Mucosa of descending colon (tissue), 3 donors: ENCODE measurements at regions not wholly inside any gene's neighbourhood (a gene's known extent, or its start where the extent isn't known, plus 50 kb on each side); places are given as distances from the start of the nearest gene placed in this dataset.

ENCODE experiments used
- ATAC-seq: fragments of 200-7000 bp; cut with Tn5 transposase; one replicate; pipeline ENCODE4 v1.9.1; 2020; ENCODE audit warnings: mild to moderate bottlenecking, moderate library complexity
- DNase-seq, 3 donors: peaks; one replicate each; pipeline ENCODE4 v3.0.0-alpha.2; 2020
- H3K36me3 ChIP-seq: fragments of 200-600 bp; one replicate; pipeline ENCODE4 v1.8.0; 2021; ENCODE audit warnings: low read depth, mild to moderate bottlenecking
- H3K4me1 ChIP-seq: fragments of 200-600 bp; one replicate; pipeline ENCODE4 v1.8.0; 2021; ENCODE audit warnings: low read depth, mild to moderate bottlenecking
- H3K4me3 ChIP-seq: fragments of 200-600 bp; one replicate; pipeline ENCODE4 v1.8.0; 2021; ENCODE audit warnings: mild to moderate bottlenecking
- H3K9me3 ChIP-seq: fragments of 200-600 bp; one replicate; pipeline ENCODE4 v1.8.0; 2021; ENCODE audit warnings: mild to moderate bottlenecking
- intact Hi-C, 2 donors: fragments of 100-400 bp; cut with DNase I in 1 of 2; cut with micrococcal nuclease in 1 of 2; formaldehyde crosslinking; loops; one replicate each; pipeline versions ENCODE4 v1.11.0 to v1.11.1; 2022; cut with DNase I, micrococcal nuclease
- TF ChIP-seq, protein P1 (sequence below): fragments of 200-600 bp; IDR thresholded peaks from one replicate; pipeline ENCODE4 v1.8.0; 2022; ENCODE audit warnings: antibody characterized with exemption, mild to moderate bottlenecking
- donor health status: DM: no; HTN: no; CAD: no; lungs with moderate emphysema.
- donor health status: DM: no; HTN: no; CAD: no.
- donor health status: DM: no; HTN: yes; CAD: no.

DNA sequence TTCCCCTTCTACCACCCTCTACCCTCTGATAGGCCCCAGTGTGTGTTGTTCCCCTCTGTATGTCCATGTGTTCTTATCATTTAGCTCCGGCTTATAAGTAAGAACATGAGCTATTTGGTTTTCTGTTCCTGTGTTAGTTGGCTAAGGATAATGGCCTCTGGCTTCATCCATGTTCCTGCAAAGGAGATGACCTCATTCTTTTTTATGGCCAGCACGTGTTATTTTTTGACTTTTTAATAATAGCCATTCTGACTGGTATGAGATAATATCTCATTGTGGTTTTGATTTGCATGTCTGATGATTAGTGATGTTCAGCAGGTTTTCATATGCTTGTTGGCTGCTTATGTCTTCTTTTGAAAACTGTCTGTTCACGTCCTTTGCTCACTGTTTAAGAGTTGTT, 63.1 kb upstream of the NPHP3 start:
- intact Hi-C loops: no loop called here

GRCh38 chr3:132784502-132785025, 62.4 kb upstream of the NPHP3 start:
- TF ChIP-seq, protein P1, sequence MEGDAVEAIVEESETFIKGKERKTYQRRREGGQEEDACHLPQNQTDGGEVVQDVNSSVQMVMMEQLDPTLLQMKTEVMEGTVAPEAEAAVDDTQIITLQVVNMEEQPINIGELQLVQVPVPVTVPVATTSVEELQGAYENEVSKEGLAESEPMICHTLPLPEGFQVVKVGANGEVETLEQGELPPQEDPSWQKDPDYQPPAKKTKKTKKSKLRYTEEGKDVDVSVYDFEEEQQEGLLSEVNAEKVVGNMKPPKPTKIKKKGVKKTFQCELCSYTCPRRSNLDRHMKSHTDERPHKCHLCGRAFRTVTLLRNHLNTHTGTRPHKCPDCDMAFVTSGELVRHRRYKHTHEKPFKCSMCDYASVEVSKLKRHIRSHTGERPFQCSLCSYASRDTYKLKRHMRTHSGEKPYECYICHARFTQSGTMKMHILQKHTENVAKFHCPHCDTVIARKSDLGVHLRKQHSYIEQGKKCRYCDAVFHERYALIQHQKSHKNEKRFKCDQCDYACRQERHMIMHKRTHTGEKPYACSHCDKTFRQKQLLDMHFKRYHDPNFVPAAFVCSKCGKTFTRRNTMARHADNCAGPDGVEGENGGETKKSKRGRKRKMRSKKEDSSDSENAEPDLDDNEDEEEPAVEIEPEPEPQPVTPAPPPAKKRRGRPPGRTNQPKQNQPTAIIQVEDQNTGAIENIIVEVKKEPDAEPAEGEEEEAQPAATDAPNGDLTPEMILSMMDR: no peak
- H3K4me1 ChIP-seq: no peaks in the 10 kb centered on the region

More for the DNA sequence above, 63.1 kb upstream of the NPHP3 start:
- H3K4me1 ChIP-seq: no peaks in the 10 kb centered on the region
- H3K36me3 ChIP-seq: no peaks in the 10 kb centered on the region
- ATAC-seq: no peak
- H3K4me3 ChIP-seq: no peak overlapping the region
- TF ChIP-seq, protein P1: no peak
- no peaks in the 10 kb centered on the region for H3K9me3 ChIP-seq
- no peak for DNase-seq

GRCh38 chr3:132783152-132783551, 60.9 kb upstream of the NPHP3 start:
- Histone ChIP-seq H3K4me3 (no peak overlapping the region), H3K4me1 (no peaks in the 10 kb centered on the region), H3K9me3 (no peaks in the 10 kb centered on the region), H3K36me3 (no peaks in the 10 kb centered on the region)
- intact Hi-C loops: no loop called here
- TF ChIP-seq, protein P1: no peak
- DNase-seq (no peak), ATAC-seq (no peak)

More at GRCh38 chr3:132784502-132785025, 62.4 kb upstream of the NPHP3 start:
- ATAC-seq (no peak), DNase-seq (no peak)
- Histone ChIP-seq H3K4me3 (no peak overlapping the region), H3K36me3 (no peaks in the 10 kb centered on the region), H3K9me3 (no peaks in the 10 kb centered on the region)
- intact Hi-C loops: no loop called here

- DNase-seq (no peak), ATAC-seq (no peak)
- no peaks in the 10 kb centered on the region for H3K36me3 ChIP-seq
- no peaks in the 10 kb centered on the region for H3K9me3 ChIP-seq
- TF ChIP-seq, protein P1: no peak
- H3K4me3 ChIP-seq: no peak overlapping the region
- intact Hi-C loops: no loop called here
- H3K4me1 ChIP-seq: no peaks in the 10 kb centered on the region
These were observed 59.7 kb upstream of the NPHP3 start for GRCh38 chr3:132781922-132782321.

- Histone ChIP-seq H3K4me3 (no peak overlapping the region), H3K4me1 (no peaks in the 10 kb centered on the region), H3K36me3 (no peaks in the 10 kb centered on the region), H3K9me3 (no peaks in the 10 kb centered on the region)
- no peak for ATAC-seq
- no peak for DNase-seq
- intact Hi-C loops: no loop called here
- TF ChIP-seq, protein P1: no peak
These were observed 55.0 kb upstream of the NPHP3 start for GRCh38 chr3:132777171-132777570.

DNA sequence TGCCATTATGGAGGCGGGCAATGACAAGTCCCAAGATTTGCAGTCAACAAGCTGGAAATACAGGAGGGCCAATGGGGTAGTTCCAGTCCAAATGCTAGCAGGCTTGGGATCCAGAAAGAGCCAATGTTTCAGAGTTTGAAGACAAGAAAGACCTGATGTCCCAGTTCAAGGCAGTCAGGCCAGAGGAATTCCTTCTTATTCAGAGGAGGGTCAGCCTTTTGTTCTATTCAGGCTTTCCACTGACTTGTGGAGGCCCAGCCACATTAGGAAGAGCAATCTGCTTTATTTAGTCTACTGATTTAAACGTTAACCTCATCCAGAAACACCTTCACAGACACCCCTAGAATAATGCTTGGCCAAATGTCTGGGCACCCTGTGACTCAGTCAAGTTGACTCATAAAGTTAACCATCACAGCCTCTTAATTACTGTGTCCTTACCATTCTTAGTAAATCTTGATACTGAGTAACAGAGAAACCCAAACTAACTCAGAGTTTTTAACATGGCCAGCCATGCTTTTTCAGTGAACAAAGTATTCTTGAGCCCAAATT, 50.9 kb upstream of the NPHP3 start:
- no peaks in the 10 kb centered on the region for H3K4me1 ChIP-seq
- TF ChIP-seq, protein P1: no peak
- intact Hi-C loops: no loop called here

More for the DNA sequence above, 50.9 kb upstream of the NPHP3 start:
- H3K9me3 ChIP-seq: no peaks in the 10 kb centered on the region
- no peaks in the 10 kb centered on the region for H3K36me3 ChIP-seq
- ATAC-seq (no peak), DNase-seq (no peak)
- H3K4me3 ChIP-seq: no peak overlapping the region
